GM21619 (cell line): ENCODE measurements at regions not wholly inside any gene's neighbourhood (a gene's known extent, or its start where the extent isn't known, plus 50 kb on each side); places are given as distances from the start of the nearest gene placed in this dataset.

Experiments used
- ATAC-seq: cut with Tn5 transposase; IDR thresholded peaks from one replicate; pipeline ENCODE4 v1.9.1; 2021; ENCODE audit not compliant: unreplicated experiment

- no peak for ATAC-seq
Measured at GRCh38 chr14:81668626-81669274, 135.1 kb upstream of the SEL1L start.

- ATAC-seq, result no peak
Measured at GRCh38 chr14:81669308-81669707, 135.7 kb upstream of the SEL1L start.

- no peak for ATAC-seq
Measured at GRCh38 chr14:81673930-81674329, 140.3 kb upstream of the SEL1L start.

GRCh38 chr14:81676395-81676794 is 142.7 kb upstream of the SEL1L start:
- ATAC-seq, result no peak

GRCh38 chr14:81676879-81677278 is 143.2 kb upstream of the SEL1L start:
- no peak for ATAC-seq

GRCh38 chr14:81677736-81678135 is 144.1 kb upstream of the SEL1L start:
- no peak for ATAC-seq

GRCh38 chr14:81679226-81679625 is 145.6 kb upstream of the SEL1L start:
- ATAC-seq, result no peak

GRCh38 chr14:81681541-81681940 is 147.9 kb upstream of the SEL1L start:
- no peak for ATAC-seq

- ATAC-seq, result no peak
Measured at GRCh38 chr14:81682134-81682533, 148.5 kb upstream of the SEL1L start.

GRCh38 chr14:81682701-81683100 is 149.0 kb upstream of the SEL1L start:
- ATAC-seq, result no peak

GRCh38 chr14:81684696-81685095 is 151.0 kb upstream of the SEL1L start:
- no peak for ATAC-seq

- ATAC-seq, result no peak
Measured at GRCh38 chr14:81686512-81686911, 152.9 kb upstream of the SEL1L start.

- ATAC-seq, result no peak
Measured at GRCh38 chr14:81691931-81692330, 158.3 kb upstream of the SEL1L start.

GRCh38 chr14:81694419-81694818 is 160.8 kb upstream of the SEL1L start:
- no peak for ATAC-seq

GRCh38 chr14:81709681-81710080 is 176.0 kb upstream of the SEL1L start:
- no peak for ATAC-seq

- ATAC-seq, result peak; percentile 72
Measured at GRCh38 chr14:81710232-81710845, 176.7 kb upstream of the SEL1L start.

GRCh38 chr14:81715731-81716130 is 182.1 kb upstream of the SEL1L start:
- ATAC-seq, result no peak

GRCh38 chr14:81716953-81717352 is 183.3 kb upstream of the SEL1L start:
- no peak for ATAC-seq

- no peak for ATAC-seq
Measured at GRCh38 chr14:81723956-81724355, 190.3 kb upstream of the SEL1L start.

- ATAC-seq, result no peak
Measured at GRCh38 chr14:81727218-81727617, 193.6 kb upstream of the SEL1L start.

- ATAC-seq, result no peak
Measured at GRCh38 chr14:81728447-81728846, 194.8 kb upstream of the SEL1L start.

GRCh38 chr14:81729622-81730021 is 196.0 kb upstream of the SEL1L start:
- no peak for ATAC-seq

- no peak for ATAC-seq
Measured at GRCh38 chr14:81737938-81738337, 204.3 kb upstream of the SEL1L start.
